ENCODE measurements at regions not wholly inside any gene's neighbourhood (a gene's known extent, or its start where the extent isn't known, plus 50 kb on each side); places are given as distances from the start of the nearest gene placed in this dataset.

DNA sequence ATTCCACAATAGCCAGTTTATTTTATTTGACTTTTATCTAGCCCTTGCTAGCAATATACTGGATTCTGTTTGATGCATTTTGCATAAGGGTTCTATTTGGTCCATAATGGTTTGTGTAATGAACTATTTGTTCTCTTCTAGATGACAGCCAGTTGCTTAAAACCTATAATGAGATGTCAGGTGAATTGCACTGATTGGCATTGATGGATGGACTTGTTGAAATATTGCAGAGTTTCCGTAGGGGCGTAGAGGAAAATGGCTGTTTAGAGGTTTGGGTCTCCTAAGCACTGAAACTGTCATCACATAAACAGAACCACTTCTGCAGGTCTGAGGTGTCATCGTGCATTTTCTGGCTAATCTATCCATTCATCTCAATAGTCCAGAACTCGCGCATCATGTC is 124.9 kb upstream of the HDAC9 start:
- DNase-seq, result no peak

DNA sequence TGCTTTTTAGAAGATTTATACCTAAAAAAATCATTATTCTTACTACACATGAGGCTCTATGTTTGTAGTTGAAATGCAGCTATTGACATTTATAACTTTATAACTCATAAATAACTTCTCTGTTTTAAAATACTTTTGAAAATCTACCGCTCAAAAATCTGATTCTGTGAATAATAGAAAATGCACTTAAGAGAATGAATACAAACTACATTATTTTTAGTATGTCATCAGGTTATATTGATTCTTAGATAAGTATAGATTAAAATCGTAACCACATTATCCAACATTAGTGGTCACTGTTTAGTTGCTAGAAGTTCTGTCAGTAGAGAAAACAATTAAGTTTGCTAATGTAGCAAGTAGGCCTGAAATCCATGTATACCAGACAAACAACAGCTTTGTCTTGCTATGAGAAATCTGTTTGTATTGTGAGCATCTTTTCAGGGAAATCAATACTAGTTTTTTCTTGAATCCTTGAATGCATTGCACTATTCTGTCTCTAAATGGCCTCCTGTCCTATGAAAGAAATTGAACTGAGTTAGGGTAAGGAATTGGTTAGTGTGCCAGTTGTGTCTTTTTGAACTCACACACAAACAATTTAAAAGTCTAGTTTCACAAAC is 116.5 kb upstream of the HDAC9 start:
- no peak for DNase-seq

DNA sequence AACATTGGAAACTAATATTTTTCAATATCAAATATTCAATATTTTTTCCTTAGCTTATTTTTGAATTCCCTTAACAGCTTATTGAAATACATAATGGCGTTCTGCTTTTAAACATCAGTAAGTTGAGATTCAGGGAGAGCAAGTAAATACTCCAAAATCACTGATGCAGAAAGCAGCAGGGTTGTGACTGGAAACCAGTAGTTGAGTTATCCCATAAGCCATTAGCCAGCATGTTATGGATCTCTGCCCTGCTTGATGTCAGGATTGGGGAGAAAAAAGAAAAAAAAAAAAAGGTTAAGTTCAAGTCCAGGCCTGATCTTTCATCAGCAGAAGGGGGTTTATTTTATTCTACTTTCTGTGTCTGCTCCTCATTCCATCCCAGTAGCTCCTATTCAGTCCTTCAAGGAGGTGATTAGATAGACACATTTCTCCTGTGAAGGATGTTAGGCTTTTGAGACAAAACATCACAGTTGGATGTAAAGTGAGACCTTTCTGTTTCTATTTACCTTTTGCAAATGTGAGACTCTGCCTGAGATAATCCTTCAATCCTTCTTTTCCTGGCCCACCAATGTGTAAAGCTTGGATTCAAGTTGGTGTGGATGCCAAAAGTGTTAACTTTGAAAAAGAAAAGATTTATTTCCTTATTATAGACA is 110.9 kb upstream of the HDAC9 start:
- DNase-seq, result peak; percentile 80

DNA sequence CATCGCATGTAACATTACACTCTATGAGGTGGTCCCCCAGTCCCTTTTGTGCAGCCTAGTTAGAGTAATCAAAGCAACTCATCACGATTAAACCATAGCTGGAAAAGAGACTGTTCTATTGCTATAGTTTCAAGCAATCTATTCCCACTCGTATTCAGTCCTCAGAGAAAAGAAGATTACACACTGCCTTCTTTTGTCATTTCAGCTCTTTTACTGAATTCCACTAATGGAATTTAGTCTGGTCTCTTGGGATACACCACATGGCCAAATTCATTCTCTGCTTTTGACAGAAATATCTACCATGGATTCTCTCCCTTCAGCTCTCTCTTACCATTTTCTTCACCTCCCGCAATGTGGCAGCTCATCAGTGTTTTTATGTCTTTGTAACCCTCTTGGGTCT is 108.9 kb upstream of the HDAC9 start:
- no peak for DNase-seq

DNA sequence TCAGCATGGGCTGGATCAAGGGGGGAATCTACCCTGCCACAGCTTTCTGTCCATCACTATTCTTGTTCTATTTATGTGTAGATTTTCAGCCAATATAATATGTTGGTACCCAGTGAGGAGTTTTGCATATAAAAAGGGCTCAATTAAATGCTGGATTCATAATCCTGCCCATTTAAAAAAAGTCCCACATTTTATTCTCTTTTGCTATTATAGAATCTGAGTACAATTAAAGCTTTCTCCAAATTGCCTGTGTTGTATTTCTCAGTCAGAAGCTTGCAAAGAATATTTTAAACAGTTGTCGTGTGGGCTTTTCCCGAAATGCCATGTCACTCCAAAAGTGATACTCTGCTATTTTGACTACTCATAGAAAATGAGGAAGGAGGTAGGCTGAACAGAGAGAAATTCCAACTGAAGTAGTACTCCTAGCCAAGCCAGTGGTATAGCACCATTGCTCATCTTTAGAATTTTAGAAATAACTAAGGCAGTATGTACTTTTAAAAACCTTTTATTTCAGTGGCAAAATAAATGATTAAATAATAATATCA is 108.3 kb upstream of the HDAC9 start:
- DNase-seq, result no peak

DNA sequence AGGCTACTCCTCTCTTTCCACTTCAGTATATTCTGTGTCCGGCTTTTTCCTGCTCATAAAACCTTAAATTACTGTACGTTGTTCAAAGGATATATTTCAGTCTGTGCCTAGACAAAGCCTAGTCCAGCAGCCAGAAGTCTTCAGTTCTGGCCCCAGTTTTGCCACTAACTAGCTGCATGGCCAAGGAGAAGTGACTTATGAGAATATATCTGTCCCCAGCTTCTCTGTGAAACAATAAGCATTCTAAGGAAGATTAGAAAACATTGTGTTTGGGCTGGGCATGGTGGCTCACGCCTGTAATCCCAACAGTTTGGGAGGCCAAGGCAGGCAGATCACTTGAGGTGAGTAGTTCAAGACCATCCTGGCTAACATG is 105.0 kb upstream of the HDAC9 start:
- no peak for DNase-seq

DNA sequence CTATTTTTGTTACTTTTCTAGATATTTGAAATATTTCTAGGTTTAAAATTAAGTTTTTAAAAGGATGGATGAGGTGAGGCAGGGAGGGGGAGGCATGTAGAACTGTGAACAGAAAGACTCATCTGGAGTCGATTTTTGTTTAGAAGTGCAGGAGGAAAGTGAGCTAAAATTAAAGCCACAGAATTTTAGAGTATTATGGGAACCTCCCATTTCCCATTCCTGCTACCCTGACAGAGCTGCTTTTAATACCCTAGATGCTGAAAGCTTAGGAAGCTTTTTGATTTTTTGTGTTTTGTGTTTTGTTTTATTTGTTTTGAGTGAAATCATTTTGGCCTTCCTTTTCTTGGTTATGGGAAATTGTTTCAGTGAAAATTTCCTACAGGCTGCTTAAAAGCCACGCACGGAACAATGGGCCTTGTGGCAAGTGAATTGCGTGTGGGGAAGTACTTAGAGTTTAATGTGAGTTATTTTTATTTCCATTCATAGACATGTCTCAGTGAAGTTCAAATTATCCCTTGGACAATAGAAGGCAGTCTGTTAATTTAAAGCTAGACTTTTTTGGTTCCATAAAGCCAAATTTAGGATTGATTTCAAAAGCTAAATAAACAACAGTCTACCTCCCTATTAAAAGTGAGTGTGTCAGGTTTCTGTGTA is 102.0 kb upstream of the HDAC9 start:
- no peak for DNase-seq

DNA sequence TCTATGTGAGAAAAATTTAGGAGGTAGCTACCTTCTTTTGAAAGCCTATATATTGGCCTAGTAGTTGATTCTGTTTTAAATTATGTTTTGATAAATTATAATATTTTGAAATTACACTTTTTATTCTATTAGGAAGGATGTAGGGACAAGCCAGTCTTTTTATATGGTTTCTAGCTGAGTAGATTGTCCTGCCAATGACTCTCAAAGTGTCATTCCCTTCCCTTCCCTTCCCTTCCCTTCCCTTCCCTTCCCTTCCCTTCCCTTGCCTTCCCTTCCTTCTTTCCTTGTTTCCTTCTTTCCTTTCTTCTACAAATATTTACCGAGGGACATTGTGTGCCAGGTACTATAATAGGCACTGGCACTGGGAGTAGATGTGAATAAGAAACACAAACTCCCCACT is 99.7 kb upstream of the HDAC9 start:
- DNase-seq, result no peak

DNA sequence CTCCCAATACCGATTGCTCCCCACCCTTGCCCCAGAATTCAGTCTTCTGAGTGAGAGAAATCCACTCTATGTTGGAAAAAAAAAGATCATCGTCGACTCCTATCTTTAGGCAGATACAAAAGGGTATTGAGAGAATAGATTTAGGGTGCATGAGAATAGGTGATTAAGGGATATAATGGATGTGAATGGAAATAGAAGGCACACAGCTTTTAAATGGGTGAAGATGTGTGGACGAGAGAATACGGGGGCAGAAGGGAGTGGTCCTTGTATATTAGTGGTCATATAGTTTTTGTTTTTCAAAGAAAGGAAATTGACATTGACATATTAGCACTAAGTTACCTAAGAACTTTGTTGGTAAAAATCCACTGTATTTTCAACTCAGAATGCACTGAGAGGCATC is 98.6 kb upstream of the HDAC9 start:
- no peak for DNase-seq

DNA sequence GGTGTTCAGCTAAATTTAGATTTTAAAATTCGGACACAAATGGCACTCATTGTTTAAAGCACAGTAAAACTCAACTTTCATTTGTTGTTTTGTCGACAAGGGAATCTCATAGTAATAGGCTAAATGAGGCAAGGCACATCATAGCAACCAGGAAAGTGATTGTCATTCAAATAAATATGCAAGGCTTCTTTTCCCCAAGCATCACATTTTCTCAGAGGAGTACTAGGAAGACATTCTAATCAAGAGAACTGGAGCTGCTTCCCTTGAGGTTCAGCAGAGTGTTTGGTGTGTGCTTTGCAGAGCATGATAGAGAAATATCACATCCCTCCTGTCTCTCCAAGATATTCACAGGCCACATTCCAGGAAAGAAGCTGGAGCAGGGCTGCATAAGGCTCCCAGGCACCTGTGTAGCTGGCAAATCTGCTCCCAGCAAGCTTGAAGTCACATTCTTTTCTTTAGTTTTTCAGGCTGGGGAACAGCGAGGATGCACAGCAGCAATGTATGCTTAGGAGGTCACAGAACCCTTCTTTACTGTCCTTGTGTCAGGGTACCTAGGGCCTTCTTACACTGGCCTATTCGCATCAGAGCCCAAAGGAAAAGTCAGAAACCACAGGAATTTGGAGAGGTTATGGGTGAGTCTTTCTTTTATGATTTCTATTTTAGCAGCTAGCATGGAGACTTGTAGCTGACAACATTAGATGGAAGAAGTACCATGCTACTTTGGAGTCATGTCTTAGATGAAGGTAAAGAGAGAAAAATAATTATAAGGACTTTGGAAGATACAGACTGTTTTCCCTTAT is 95.9 kb upstream of the HDAC9 start:
- DNase-seq, result no peak

DNA sequence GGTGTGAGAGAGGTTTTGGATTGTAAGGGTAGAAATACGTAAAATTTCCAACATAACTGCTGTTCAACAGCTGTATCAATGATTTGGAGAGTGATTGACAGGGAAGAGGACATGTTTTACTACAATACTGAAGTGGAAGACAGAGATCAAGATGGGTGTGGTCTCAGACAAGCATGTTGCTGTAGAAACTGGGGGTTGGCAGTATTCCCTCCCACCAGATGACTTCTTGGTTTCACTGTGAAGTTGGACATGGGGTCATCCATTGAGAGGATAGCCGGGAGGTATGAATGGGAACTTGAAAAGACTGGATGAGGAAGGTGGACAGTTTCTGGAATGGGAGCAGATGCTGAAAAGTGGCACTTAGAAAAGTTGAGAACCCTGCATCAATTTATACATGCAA is 95.3 kb upstream of the HDAC9 start:
- DNase-seq, result no peak

DNA sequence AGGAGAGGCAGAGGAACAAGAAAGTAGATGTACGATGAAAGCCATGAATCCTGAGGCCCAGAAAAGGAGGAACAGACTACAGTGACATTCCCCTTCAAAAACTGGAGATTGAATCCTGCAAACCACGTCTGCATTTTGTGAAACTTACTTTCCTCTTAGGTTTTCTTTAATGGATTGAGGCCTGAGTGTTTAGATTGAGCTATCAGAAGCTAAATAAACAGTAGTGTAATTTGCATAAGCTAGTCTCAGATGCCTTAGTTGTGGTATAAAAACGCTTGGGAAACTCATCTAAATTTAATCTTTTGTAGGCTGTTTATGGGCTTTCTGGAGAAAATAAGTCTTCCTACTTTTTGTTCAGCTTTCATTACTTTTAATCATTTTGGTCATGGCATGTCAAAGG is 94.8 kb upstream of the HDAC9 start:
- DNase-seq, result no peak

DNA sequence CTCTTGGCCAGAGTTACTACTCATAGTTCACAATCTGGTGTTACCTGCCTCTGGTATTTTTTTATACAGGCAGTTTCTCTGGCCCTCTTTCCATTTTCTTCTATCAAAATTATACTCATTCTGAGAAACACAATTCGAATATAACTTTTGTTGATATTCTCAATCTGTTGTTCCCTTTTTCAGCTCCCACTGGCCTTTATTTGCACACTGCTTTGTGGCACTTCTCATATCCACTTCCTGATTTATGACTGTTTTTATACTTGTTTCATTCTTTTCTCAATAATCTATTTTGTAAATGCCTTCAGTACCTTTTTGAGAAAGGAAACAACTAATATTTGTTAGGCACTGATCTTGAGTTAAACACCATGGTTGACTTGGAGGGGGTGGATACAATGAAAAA is 93.8 kb upstream of the HDAC9 start:
- no peak for DNase-seq

DNA sequence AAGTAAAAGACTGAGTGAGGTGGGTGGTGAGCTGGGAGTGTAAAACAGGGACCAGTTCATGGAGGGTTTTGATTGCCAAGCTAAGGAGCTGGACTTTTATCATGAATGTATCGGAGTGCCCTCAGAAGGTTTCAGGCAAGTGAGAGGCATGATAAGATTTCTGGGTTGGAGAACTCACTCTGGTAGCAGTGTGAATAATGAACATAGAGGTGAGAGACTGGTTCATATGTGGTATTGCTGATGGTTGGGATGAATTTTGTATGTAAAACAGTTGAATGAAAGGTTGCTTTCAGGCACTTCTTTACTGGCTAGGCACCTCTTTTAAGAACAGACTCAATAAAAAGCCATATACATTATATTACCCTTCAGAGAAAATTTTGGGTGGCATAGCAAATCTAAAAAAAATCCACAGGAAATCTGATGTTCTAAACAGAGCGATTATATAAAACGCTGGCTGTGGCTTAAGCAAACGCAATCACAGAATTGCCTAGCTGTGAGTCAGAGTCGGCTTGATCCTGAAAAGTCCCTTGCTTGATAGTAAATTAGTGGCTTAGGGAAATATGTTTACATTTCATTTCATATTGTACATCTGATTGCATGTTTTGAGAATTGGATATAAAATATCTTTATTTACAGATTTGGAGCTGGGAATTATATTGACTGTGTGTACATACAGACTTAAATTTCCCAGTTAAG is 92.9 kb upstream of the HDAC9 start:
- no peak for DNase-seq

DNA sequence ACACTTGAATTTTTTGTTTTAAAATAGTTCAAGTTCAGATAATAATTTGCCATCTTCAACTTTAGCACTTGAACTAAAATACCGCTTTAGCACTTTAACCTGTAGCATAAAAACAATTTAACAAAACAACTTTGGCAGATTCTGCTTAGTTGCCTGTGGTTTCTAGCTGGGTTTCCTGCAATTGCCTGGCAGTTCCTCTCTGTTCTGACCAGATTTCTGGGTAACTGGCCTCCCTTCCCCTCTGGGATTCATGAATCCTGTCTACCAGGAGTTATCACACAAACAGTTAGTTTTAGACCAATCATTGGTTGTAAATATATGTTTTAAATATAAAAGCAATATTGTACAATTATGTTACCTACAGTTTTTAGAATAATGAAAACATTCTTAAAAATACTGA is 89.8 kb upstream of the HDAC9 start:
- DNase-seq, result no peak

DNA sequence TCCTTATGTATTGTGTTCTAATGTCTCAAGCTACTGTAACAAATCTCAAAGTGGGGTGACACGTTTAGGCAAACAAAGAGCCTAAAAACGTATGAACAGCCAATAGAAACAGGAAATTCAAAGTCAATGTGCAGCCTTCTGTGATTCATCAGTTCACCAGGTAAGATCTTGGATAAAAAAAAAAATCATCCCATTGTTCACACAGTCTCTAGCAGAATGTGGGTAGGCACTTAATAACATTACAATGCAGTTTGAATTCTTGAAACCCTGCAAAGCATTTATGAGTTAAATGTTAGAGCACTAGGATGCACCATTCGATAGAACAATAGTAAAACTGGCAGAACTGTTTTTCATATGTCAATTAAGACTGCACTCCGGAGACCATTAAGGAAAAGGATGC is 88.2 kb upstream of the HDAC9 start:
- no peak for DNase-seq

DNA sequence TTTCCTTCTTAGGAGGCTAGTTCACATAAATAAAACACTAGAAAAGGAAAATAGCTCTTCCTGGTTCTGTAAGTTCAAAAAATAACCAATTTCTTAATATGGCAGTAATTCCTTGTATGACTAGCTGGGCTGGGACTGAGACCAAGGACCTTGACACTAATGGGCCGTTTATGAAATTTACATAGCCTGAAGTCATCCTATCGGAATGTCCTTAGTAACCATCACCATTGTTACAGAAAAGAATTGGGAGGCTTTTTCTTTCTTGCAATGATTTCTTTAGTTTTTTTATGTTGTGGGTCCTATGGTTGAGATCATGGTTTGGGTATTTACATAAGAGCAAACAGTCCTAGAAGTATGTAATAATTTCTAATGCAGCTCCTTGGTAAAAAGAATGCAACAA is 87.1 kb upstream of the HDAC9 start:
- DNase-seq, result no peak

DNA sequence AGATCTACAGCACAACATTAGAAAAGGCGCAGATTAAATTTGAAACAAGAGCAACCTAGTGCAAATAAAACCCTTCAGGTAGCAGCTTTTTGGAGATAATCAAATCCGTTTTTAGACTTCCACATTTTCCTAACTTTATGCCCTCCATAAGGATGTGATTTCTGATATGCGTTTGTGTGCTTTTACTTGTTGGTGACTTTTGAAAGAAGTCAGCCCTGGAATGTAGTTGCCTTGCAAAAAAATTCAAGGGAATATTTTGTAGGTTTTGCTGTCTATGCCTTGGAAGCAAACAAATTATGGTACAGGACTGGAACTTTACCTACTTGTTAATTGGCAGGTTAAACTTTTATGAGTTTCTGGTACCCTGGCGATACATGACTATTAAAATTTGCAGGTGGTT is 86.7 kb upstream of the HDAC9 start:
- DNase-seq, result no peak

DNA sequence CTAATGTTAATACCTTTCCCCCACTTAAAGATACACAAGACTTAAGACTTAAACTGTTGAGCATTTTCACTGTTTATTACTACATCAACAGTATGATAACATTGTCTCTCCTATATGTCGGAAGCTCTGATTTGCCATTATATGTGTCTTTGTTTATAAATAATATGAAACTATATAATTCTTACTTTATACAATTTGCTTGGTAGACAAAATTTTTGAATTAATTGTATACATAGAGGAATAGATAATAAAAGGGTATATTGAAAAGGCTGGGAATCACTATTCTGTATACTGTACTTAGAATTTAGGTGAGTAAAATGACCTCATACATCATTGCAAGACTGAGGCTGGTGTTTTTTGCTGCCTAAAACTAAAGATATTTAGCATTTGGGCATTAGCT is 82.1 kb upstream of the HDAC9 start:
- DNase-seq, result no peak

DNA sequence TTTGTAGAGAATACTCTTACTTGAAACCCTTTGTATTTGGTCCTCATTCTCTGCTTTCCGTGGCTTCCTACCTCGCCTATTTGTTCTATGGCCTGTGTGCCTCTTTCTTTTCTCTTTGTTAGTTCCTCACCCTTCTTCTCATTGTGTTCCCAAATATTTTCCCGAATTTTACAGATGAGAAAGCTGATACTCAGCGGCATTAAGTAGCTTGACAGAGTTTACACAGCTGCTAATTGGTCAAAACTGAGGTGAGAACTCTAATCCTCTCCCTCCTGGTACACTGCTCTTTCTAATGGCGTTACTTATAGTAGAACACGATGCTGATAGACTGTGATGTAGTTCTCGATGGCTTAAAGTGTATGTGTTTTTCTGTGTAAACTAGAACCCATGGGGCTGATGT is 80.7 kb upstream of the HDAC9 start:
- DNase-seq, result peak; percentile 28

DNA sequence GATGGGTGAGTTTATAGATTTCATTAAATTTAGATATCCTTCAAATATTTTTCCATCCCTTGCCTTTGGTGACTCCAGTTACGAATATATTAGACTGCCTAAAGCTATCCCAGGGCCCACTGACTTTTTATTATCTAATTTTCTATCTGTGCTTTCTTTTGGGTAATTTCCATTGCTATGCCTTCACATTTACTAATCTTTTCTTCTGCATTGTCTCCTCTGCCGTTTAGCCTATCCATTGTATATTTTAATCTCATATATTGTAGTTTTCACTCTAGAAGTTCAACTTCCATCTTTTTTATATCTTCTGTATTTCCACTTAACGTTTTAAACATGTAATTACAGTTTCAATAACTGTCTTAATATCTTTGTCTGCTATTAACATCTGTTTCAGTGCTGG is 78.6 kb upstream of the HDAC9 start:
- no peak for DNase-seq

DNA sequence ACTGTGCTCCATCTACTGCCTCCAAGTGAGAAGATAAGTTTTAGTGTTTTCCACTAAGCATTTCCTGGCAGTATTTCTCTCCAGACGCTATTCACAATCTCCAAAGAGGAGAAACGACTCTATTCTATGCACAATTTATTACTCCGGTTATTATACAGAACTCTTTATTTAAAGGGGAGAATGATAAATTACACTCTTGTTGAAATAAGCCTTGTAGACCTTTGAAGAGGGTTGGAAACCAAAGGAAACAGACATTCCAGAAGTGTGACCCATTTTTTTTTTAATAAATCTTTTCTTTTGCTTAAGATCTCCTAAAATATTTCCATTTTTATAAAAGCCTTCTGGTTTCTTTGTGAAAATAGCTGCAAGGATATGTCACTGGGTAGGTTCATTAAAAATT is 76.1 kb upstream of the HDAC9 start:
- no peak for DNase-seq

DNA sequence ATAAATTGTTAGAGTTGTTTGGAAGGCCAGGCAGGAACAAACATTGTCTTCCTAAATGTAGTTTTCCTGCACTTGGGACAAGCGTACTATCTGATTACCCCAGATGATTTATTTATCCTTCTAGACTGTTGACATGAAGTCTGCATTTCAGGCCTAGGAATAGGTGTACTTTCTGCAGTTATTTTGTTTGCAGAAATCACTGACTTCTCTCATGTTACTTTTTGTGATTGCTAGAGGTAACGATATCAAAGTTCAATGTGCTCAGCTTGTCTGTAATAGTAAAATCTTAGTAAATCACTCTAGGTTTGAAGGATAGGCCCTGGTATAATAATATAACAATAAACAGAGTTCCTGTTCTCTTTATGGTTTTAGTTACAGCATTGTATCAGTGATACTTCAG is 75.4 kb upstream of the HDAC9 start:
- no peak for DNase-seq

Data from DMS53 (cell line).